Endothelial cell of umbilical vein (primary cell): ENCODE measurements at regions not wholly inside any gene's neighbourhood (a gene's known extent, or its start where the extent isn't known, plus 50 kb on each side); places are given as distances from the start of the nearest gene placed in this dataset.

Source experiments
- BruUV-seq: library from RNA; stranded (reverse); fragments of 400-500 nt; replicated peaks from 2 replicates; lab custom pipeline; 2021; lab: Mats Ljungman, UMichigan
- CTCF ChIA-PET: fragments of 300-600, 350-600 bp; sonication (Branson Sonifier 250); formaldehyde crosslinking; loops from one replicate; lab custom pipeline; 2021; ENCODE audit warnings: antibody characterized with exemption, inconsistent platforms; lab: Charles Lee
- POLR2A ChIA-PET: fragments of 300-600, 350-600 bp; sonication (Branson Sonifier 250); formaldehyde crosslinking; loops from one replicate; lab custom pipeline; 2021; ENCODE audit warnings: antibody characterized with exemption, inconsistent platforms; lab: Charles Lee
- DNase-seq: peaks from one replicate; pipeline ENCODE4 v3.0.0-alpha.2; 2011; ENCODE audit warnings: low read depth, low spot score
- FAIRE-seq: peaks from 2 replicates; lab custom pipeline; 2011; peaks lifted over from hg19 to GRCh38; lab: Jason Lieb, UNC
- H2AFZ ChIP-seq: 2 replicates; pipeline ENCODE4 v1.6.0; 2012; ENCODE audit warnings: low read depth, low read length, control low read depth, inconsistent platforms
- H3K27ac ChIP-seq: 2 replicates; pipeline ENCODE4 v1.5.1; 2011; ENCODE audit warnings: low read depth, mild to moderate bottlenecking, control low read depth, low read length, moderate library complexity; ENCODE audit not compliant: insufficient read depth
- H3K27me3 ChIP-seq, 2 experiments: 2 replicates each; pipeline versions ENCODE4 v1.6.0 to v1.6.1; 2011; ENCODE audit warnings: low read length in 2 of 2, mixed read lengths in 1 of 2; ENCODE audit not compliant: control insufficient read depth in 2 of 2, insufficient read depth in 2 of 2
- H3K36me3 ChIP-seq, 2 experiments: 2 replicates in 1 of 2; 3 replicates in 1 of 2; pipeline ENCODE4 v1.5.1; 2011; ENCODE audit warnings: low read length in 2 of 2, mild to moderate bottlenecking in 1 of 2, moderate library complexity in 1 of 2; ENCODE audit not compliant: control insufficient read depth in 2 of 2, insufficient read depth in 2 of 2; ENCODE audit errors: extremely low read depth in 1 of 2
- H3K4me1 ChIP-seq: 3 replicates; pipeline ENCODE4 v1.5.1; 2011; ENCODE audit warnings: mild to moderate bottlenecking, low read length; ENCODE audit not compliant: control insufficient read depth, insufficient read depth; ENCODE audit errors: extremely low read depth
- H3K4me2 ChIP-seq: 2 replicates; pipeline ENCODE4 v1.6.1; 2011; ENCODE audit warnings: low read length, control low read depth, mixed read lengths; ENCODE audit not compliant: insufficient read depth
- H3K4me3 ChIP-seq, 3 experiments: fragments of 200-600 bp in 1 of 3; sonication (generic), shearing (Covaris generic) in 1 of 3; replicated peaks in 1 of 3; 2 replicates each; pipeline ENCODE4 v1.5.1; 2011 to 2016; ENCODE audit warnings: control low read depth in 3 of 3, low read length in 3 of 3, mild to moderate bottlenecking in 2 of 3, inconsistent platforms in 1 of 3, low read depth in 1 of 3, moderate library complexity in 1 of 3; ENCODE audit not compliant: insufficient read depth in 1 of 3
- H3K79me2 ChIP-seq: 2 replicates; pipeline ENCODE4 v1.6.0; 2012; ENCODE audit warnings: low read length, inconsistent platforms; ENCODE audit not compliant: control insufficient read depth, insufficient read depth
- H3K9ac ChIP-seq: replicated peaks from 2 replicates; pipeline ENCODE3; 2011; ENCODE audit warnings: low read length, control low read depth; ENCODE audit not compliant: insufficient read depth; ENCODE audit errors: extremely low read depth
- H3K9me1 ChIP-seq: replicated peaks from 3 replicates; pipeline ENCODE4 v1.6.0; 2011; ENCODE audit warnings: mild to moderate bottlenecking, low read length; ENCODE audit not compliant: control insufficient read depth, insufficient read depth; ENCODE audit errors: extremely low read depth
- H3K9me3 ChIP-seq: replicated peaks from 2 replicates; pipeline ENCODE4 v1.5.1; 2012; ENCODE audit warnings: low read length, inconsistent platforms; ENCODE audit not compliant: control insufficient read depth, insufficient read depth
- H4K20me1 ChIP-seq: replicated peaks from 2 replicates; pipeline ENCODE3; 2011; ENCODE audit warnings: mild to moderate bottlenecking, low read length; ENCODE audit not compliant: control insufficient read depth, insufficient read depth; ENCODE audit errors: extremely low read depth
- EZH2 ChIP-seq: IDR thresholded peaks from 2 replicates; pipeline ENCODE4 v1.6.1; 2012; ENCODE audit warnings: borderline replicate concordance, low read depth, mild to moderate bottlenecking, moderate library complexity, low read length, inconsistent platforms; ENCODE audit not compliant: severe bottlenecking
- FOS ChIP-seq: IDR thresholded peaks from 2 replicates; pipeline ENCODE4 v1.6.1; 2011; ENCODE audit warnings: mild to moderate bottlenecking, low read length, moderate library complexity, borderline replicate concordance; ENCODE audit not compliant: insufficient read depth
- GATA2 ChIP-seq: IDR thresholded peaks from 2 replicates; pipeline ENCODE4 v1.7.0; 2011; ENCODE audit warnings: low read depth, mild to moderate bottlenecking, moderate library complexity, mixed read lengths, low read length; ENCODE audit not compliant: insufficient read length, insufficient read depth
- JUN ChIP-seq: IDR thresholded peaks from 2 replicates; pipeline ENCODE4 v1.6.1; 2011; ENCODE audit warnings: borderline replicate concordance, low read depth; ENCODE audit not compliant: insufficient read length, insufficient read depth
- MAX ChIP-seq: IDR thresholded peaks from 2 replicates; pipeline ENCODE4 v1.6.1; 2011; ENCODE audit not compliant: insufficient read depth, insufficient read length
- MYC ChIP-seq: IDR thresholded peaks from one replicate; pipeline ENCODE4 v1.6.1; 2011; ENCODE audit warnings: mild to moderate bottlenecking, low read depth, low read length
- POLR2A ChIP-seq: IDR thresholded peaks from 2 replicates; pipeline ENCODE4 v1.6.1; 2012; ENCODE audit warnings: low read depth, mild to moderate bottlenecking, control low read depth, low read length
- POLR2AphosphoS5 ChIP-seq: IDR thresholded peaks from 2 replicates; pipeline ENCODE4 v1.6.1; 2012; ENCODE audit warnings: low read depth, mild to moderate bottlenecking, control low read depth, low read length, moderate library complexity; ENCODE audit not compliant: insufficient read depth
- dilution Hi-C: fragments of 300-500 bp; cut with MboI; formaldehyde crosslinking; loops from one replicate; pipeline ENCODE4 v1.15.0; 2019; ENCODE audit warnings: low sequenced_read_pairs; ENCODE audit not compliant: extremely low pct_ligation_motif_present
- intact Hi-C: fragments of 100-400 bp; cut with micrococcal nuclease; formaldehyde crosslinking; loops from one replicate; pipeline ENCODE4 v1.10.0; 2022
- TF ChIP-seq, protein P1 (sequence below), 2 donors: IDR thresholded peaks; 1 replicate in 1 of 2; 2 replicates in 1 of 2; pipeline ENCODE4 v1.5.1; 2011; ENCODE audit warnings: low read length in 2 of 2, mild to moderate bottlenecking in 2 of 2, moderate library complexity in 2 of 2, control low read depth in 1 of 2, inconsistent platforms in 1 of 2, low read depth in 1 of 2; ENCODE audit not compliant: insufficient read depth in 1 of 2; ENCODE audit errors: extremely low read depth in 1 of 2

DNA sequence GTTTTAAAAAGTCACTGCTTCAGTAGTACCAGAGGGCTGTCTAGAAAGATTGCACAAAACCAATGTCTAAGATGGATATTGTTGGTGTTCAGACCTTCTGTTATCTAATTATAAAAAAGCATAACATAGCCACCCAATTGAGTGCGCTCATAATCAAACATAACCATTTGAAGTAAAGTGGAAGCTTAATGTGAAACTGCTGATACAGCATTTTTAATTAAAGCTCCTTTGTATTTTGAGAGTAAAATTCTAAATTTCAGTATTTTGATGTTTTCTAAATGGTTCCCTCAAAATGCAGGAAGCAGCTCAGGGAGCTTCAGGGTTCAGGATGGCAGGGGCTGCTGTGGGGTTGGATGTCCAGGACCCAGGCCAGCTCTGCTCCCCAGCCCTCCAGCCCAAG lies 291.8 kb upstream of the ZFP64 start:
- Histone ChIP-seq H3K4me3 (no peak overlapping the region), H3K36me3 (no peaks in the 10 kb centered on the region), H3K9me3 (no peaks in the 10 kb centered on the region), H3K27ac (no peak overlapping the region), H3K79me2 (no peaks in the 10 kb centered on the region), H2AFZ (no peak overlapping the region), H3K9me1 (no peaks in the 10 kb centered on the region), H3K4me2 (no peak overlapping the region), H3K27me3 (no peaks in the 10 kb centered on the region), H3K9ac (no peak overlapping the region), H4K20me1 (no peaks in the 10 kb centered on the region), H3K4me1 (no peaks in the 10 kb centered on the region)
- TF ChIP-seq MAX (no peak), MYC (no peak), POLR2AphosphoS5 (no peak), POLR2A (no peak), GATA2 (no peak), FOS (no peak), JUN (no peak), EZH2 (no peak)
- TF ChIP-seq, protein P1, sequence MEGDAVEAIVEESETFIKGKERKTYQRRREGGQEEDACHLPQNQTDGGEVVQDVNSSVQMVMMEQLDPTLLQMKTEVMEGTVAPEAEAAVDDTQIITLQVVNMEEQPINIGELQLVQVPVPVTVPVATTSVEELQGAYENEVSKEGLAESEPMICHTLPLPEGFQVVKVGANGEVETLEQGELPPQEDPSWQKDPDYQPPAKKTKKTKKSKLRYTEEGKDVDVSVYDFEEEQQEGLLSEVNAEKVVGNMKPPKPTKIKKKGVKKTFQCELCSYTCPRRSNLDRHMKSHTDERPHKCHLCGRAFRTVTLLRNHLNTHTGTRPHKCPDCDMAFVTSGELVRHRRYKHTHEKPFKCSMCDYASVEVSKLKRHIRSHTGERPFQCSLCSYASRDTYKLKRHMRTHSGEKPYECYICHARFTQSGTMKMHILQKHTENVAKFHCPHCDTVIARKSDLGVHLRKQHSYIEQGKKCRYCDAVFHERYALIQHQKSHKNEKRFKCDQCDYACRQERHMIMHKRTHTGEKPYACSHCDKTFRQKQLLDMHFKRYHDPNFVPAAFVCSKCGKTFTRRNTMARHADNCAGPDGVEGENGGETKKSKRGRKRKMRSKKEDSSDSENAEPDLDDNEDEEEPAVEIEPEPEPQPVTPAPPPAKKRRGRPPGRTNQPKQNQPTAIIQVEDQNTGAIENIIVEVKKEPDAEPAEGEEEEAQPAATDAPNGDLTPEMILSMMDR (IDR thresholded peaks at IDR 0.05; ENCODE audit: extremely low read depth in 1 of 2, insufficient read depth in 1 of 2, low read depth in 1 of 2, low read length in 2 of 2) = no peak
- BruUV-seq = no TSS peak
- intact Hi-C loops (no loop called here), dilution Hi-C loops (no loop called here)
- no peak for DNase-seq
- CTCF ChIA-PET = interaction anchor here (0.5 to 1.9 kb wide), 5 partner anchors 9 to 657 kb away, joined by 3 to 6 read pairs (median 4); no protein-coding TSS in a partner anchor
- POLR2A ChIA-PET = interaction anchor here (0.8 kb wide), 1 partner anchor 10 kb away, joined by 3 read pairs; no protein-coding TSS in a partner anchor
- no peak for FAIRE-seq
